C4-2B (cell line): ENCODE measurements at regions not wholly inside any gene's neighbourhood (a gene's known extent, or its start where the extent isn't known, plus 50 kb on each side); places are given as distances from the start of the nearest gene placed in this dataset.

Experiments used
- CTCF ChIP-seq: fragments of 450-650 bp; conservative IDR thresholded peaks from 2 replicates; pipeline ENCODE4 v1.5.1; 2017; ENCODE audit warnings: mild to moderate bottlenecking
- ZFX ChIP-seq: fragments of 450-650 bp; IDR thresholded peaks from 2 replicates; pipeline ENCODE4 v1.6.1; 2017

- TF ChIP-seq CTCF (no peak), ZFX (no peak)
These were observed 557.5 kb downstream of the CD83 start for GRCh38 chr6:14674867-14675648.
